Left lung (tissue), 4 donors: ENCODE measurements at regions not wholly inside any gene's neighbourhood (a gene's known extent, or its start where the extent isn't known, plus 50 kb on each side); places are given as distances from the start of the nearest gene placed in this dataset.
"Not testable (repeated sequence)": the region's sequence is repeated elsewhere in the genome, so short reads cannot be mapped to it uniquely, and the experiment has no call there.

Source experiments
- ATAC-seq: fragments of 200-7000 bp; cut with Tn5 transposase; one replicate; pipeline ENCODE4 v1.9.1; 2020; ENCODE audit warnings: moderate library complexity
- DNase-seq, 4 donors: peaks; one replicate each; pipeline ENCODE4 v3.0.0-alpha.2; 2013 to 2020
- H3K27ac ChIP-seq, 2 donors: fragments of 200-600 bp; sonication (generic) in 1 of 2; one replicate each; pipeline versions ENCODE4 v1.5.0 to v1.8.0; 2020 to 2021
- H3K27me3 ChIP-seq, 2 donors: fragments of 200-600 bp; sonication (generic) in 1 of 2; one replicate each; pipeline versions ENCODE4 v1.5.0 to v1.8.0; 2020 to 2021
- H3K36me3 ChIP-seq, 2 donors: fragments of 200-600 bp; sonication (generic) in 1 of 2; one replicate each; pipeline versions ENCODE4 v1.5.0 to v1.8.0; 2020 to 2021
- H3K4me1 ChIP-seq, 2 donors: fragments of 200-600 bp; one replicate each; pipeline ENCODE4 v1.8.0; 2021
- H3K4me3 ChIP-seq, 2 donors: fragments of 200-600 bp; sonication (generic) in 1 of 2; one replicate each; pipeline versions ENCODE4 v1.5.0 to v1.8.0; 2020 to 2021; ENCODE audit warnings: mild to moderate bottlenecking in 1 of 2
- H3K9me3 ChIP-seq, 2 donors: fragments of 200-600 bp; sonication (generic) in 1 of 2; one replicate each; pipeline versions ENCODE4 v1.5.0 to v1.8.0; 2020 to 2021
- CTCF ChIP-seq, 2 donors: fragments of 200-600 bp; sonication (generic) in 1 of 2; IDR thresholded peaks; one replicate each; pipeline versions ENCODE4 v1.5.0 to v1.8.0; 2021; ENCODE audit warnings: antibody characterized with exemption in 2 of 2
- intact Hi-C, 2 donors: fragments of 100-400 bp; cut with DNase I; formaldehyde crosslinking; loops; one replicate each; pipeline versions ENCODE4 v1.11.2 to v1.14.2; 2022
- donor health status: DM: no; HTN: yes; CAD: no.
- donor health status: DM: no; HTN: no; CAD: no.

GRCh38 chr20:40954521-40955165 is 74.0 kb upstream of the TOP1 start:
- Histone ChIP-seq H3K27me3 (no peaks in the 10 kb centered on the region), H3K4me1 (no peaks in the 10 kb centered on the region), H3K9me3 (no peaks in the 10 kb centered on the region), H3K27ac (no peak overlapping the region), H3K4me3 (no peak overlapping the region), H3K36me3 (no peaks in the 10 kb centered on the region)
- intact Hi-C loops: no loop called here
- ATAC-seq: no peak
- TF ChIP-seq CTCF (IDR thresholded peaks at IDR 0.05): no peak
- no peak for DNase-seq

GRCh38 chr20:40955326-40955725 is 73.3 kb upstream of the TOP1 start:
- no peak for TF ChIP-seq CTCF (IDR thresholded peaks at IDR 0.05)
- no peak for ATAC-seq
- H3K27me3 ChIP-seq: no peaks in the 10 kb centered on the region
- H3K27ac ChIP-seq: no peak overlapping the region
- H3K36me3 ChIP-seq: no peaks in the 10 kb centered on the region
- H3K4me1 ChIP-seq: no peaks in the 10 kb centered on the region
- no peak overlapping the region for H3K4me3 ChIP-seq
- no peaks in the 10 kb centered on the region for H3K9me3 ChIP-seq
- DNase-seq: no peak
- intact Hi-C loops: no loop called here

- H3K9me3 ChIP-seq, H3K27me3 ChIP-seq, ATAC-seq, intact Hi-C loops, H3K36me3 ChIP-seq, H3K4me3 ChIP-seq, H3K4me1 ChIP-seq, H3K27ac ChIP-seq, DNase-seq: not testable (repeated sequence)
Observed at GRCh38 chr20:40955826-40956225, 72.8 kb upstream of the TOP1 start.

GRCh38 chr20:40956542-40957264 is 71.9 kb upstream of the TOP1 start:
- TF ChIP-seq CTCF (IDR thresholded peaks at IDR 0.05): no peak
- DNase-seq: no peak
- H3K9me3 ChIP-seq: no peaks in the 10 kb centered on the region
- no peaks in the 10 kb centered on the region for H3K27me3 ChIP-seq
- H3K36me3 ChIP-seq: no peaks in the 10 kb centered on the region
- peaks cover 0 to 6% of the 10 kb centered on the region in 2 donors for H3K4me1 ChIP-seq
- H3K27ac ChIP-seq: no peak overlapping the region
- no peak for ATAC-seq
- H3K4me3 ChIP-seq: no peak overlapping the region
- intact Hi-C loops: no loop called here

- intact Hi-C loops: no loop called here
- ATAC-seq (no peak), DNase-seq (no peak)
Observed at GRCh38 chr20:40957265-40957760, 71.3 kb upstream of the TOP1 start.

More at GRCh38 chr20:40957265-40957760, 71.3 kb upstream of the TOP1 start:
- no peak for TF ChIP-seq CTCF (IDR thresholded peaks at IDR 0.05)
- Histone ChIP-seq H3K4me3 (no peak overlapping the region), H3K9me3 (no peaks in the 10 kb centered on the region), H3K27me3 (no peaks in the 10 kb centered on the region), H3K27ac (no peak overlapping the region), H3K36me3 (no peaks in the 10 kb centered on the region), H3K4me1 (peaks cover 0 to 12% of the 10 kb centered on the region in 2 donors)
